Suprapubic skin (tissue), 4 donors: ENCODE measurements at regions not wholly inside any gene's neighbourhood (a gene's known extent, or its start where the extent isn't known, plus 50 kb on each side); places are given as distances from the start of the nearest gene placed in this dataset.

Source experiments
- EP300 ChIP-seq: sonication (generic); formaldehyde crosslinking; IDR thresholded peaks from one replicate; pipeline ENCODE4 v1.6.1; 2017; ENCODE audit warnings: antibody characterized with exemption
- POLR2AphosphoS5 ChIP-seq, 3 donors: sonication (generic); formaldehyde crosslinking; IDR thresholded peaks; one replicate each; pipeline ENCODE4 v1.6.1; 2017; ENCODE audit warnings: antibody characterized with exemption in 3 of 3

- TF ChIP-seq EP300 (no peak), POLR2AphosphoS5 (IDR thresholded peaks at IDR 0.05) (no peak)
Measured at GRCh38 chr2:120909102-120909501, 173.4 kb downstream of the GLI2 start.
